SIG-M5 (cell line): ENCODE measurements at regions not wholly inside any gene's neighbourhood (a gene's known extent, or its start where the extent isn't known, plus 50 kb on each side); places are given as distances from the start of the nearest gene placed in this dataset.

Source experiments
- DNase-seq: peaks from one replicate; lab custom pipeline; 2025; lab: John Stamatoyannopoulos, UW

DNA sequence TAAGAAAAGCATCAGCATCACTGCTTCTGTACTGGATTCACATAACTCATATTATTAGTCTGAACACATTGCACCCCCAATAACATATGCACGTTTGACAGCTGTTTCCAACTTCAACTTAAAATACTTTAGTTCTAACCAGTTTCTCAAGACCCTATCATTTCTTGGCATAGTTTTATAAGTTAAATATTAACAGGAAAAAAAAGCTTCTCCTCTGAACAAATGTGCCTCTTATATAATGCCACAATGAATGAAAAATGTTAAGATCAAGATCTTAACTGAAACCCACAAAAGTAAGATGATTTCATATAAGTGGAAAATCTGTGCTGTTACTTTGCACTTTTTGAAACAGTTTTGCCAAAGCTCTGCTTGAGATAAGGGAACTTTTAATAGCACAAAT is 652.8 kb upstream of the FAM241A start:
- DNase-seq, result no peak

GRCh38 chr4:111494471-111494870 is 650.8 kb upstream of the FAM241A start:
- DNase-seq, result no peak

DNA sequence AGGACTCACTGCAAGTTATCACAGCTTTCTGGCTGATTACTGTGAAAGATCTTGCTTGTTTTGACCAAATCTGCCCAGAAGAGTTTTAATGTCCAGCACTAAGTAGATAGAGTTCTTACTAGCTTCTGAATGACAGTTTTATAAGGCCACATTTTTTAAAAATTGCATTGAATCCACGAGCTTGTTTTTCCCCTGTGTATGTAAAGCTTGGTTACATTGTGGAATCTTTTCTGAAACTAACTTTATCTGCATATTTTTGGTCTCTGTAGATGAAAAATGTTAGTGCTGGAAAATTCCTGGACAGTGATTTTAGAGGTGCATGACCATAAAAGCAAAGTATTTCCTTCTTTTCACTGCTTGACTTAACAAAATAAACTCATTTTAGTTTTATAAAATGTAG is 650.3 kb upstream of the FAM241A start:
- no peak for DNase-seq

GRCh38 chr4:111499291-111499690 is 646.0 kb upstream of the FAM241A start:
- DNase-seq, result no peak

- DNase-seq, result no peak
Measured at GRCh38 chr4:111499706-111500105, 645.5 kb upstream of the FAM241A start.

GRCh38 chr4:111500858-111501257 is 644.4 kb upstream of the FAM241A start:
- DNase-seq, result no peak

GRCh38 chr4:111501946-111502345 is 643.3 kb upstream of the FAM241A start:
- no peak for DNase-seq

- DNase-seq, result no peak
Measured at GRCh38 chr4:111502626-111503025, 642.6 kb upstream of the FAM241A start.

- DNase-seq, result no peak
Measured at GRCh38 chr4:111506706-111507105, 638.5 kb upstream of the FAM241A start.

DNA sequence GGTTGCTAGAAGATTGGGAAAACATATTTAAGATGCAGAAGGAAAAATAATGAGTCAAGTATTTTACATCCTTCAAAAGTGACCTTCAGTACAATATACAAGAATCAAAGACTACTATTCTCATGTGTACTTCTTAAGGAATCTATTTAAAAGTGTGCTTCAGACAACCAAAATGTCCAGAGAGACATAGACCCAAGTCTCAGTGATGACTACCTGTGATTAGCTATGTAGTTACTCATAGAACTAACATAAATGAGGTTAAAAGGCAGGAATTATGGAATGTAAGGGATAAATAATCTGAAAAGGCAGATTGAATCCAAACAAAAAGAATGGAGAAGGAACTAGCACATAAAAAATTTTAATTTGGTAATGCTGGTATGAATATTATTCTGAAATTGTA is 634.7 kb upstream of the FAM241A start:
- DNase-seq, result no peak

- no peak for DNase-seq
Measured at GRCh38 chr4:111512081-111512783, 633.0 kb upstream of the FAM241A start.

GRCh38 chr4:111519683-111520082 is 625.6 kb upstream of the FAM241A start:
- no peak for DNase-seq

DNA sequence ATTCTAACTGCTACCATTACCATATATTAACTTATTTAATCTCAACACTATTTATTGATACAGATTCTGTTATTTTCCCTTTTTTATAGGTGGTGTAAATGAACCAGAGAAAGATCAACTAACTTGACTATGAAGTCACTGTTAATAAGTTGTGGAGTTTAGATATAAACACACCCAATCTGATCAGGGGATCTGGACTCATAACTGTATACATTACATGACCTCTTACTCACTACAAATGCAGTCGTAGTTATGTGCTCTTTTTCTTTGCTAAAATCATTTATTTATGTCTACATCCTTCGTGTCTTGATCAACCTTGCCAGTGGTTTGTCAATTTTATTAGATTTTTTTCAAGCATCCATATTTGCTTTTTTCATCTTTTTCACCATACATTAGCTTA is 614.8 kb upstream of the FAM241A start:
- no peak for DNase-seq

DNA sequence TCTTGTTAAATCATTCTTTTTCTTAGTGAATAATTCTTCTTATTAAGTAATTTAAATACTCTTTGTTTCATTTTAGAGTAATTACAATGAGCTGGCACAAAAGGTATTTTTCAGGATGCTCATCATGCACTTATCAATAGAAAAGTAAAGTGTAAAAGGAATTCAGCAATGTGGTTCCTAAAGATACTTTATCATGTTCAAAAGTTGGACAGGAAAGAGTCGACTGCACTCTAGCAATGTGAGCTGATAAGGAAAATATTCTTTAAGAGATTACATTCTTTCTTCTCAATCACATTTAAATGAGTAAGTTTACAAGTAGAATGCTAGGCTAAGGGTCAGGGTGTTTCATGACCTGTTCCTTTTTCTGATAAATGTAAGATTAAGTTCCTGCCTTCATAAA is 609.5 kb upstream of the FAM241A start:
- no peak for DNase-seq

- no peak for DNase-seq
Measured at GRCh38 chr4:111537165-111537564, 608.1 kb upstream of the FAM241A start.

GRCh38 chr4:111537871-111538270 is 607.4 kb upstream of the FAM241A start:
- no peak for DNase-seq

DNA sequence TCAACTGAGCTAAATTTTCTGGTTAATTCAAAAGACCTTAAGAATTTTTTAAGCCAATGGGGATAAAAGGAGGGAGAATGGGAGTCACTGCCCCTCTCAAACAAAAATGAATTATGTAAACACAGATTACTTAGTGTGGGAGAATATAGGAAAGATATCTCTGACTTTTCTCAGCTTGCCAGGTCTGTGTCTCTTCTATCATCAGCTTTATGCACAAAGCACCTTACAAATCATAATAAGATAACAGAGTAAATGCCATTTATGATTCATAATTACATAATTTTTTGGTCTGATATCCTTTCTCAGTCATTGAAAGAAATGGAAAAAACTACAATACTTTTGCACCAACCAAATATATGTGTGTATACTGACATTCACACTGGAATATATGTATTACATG is 604.6 kb upstream of the FAM241A start:
- DNase-seq, result no peak

DNA sequence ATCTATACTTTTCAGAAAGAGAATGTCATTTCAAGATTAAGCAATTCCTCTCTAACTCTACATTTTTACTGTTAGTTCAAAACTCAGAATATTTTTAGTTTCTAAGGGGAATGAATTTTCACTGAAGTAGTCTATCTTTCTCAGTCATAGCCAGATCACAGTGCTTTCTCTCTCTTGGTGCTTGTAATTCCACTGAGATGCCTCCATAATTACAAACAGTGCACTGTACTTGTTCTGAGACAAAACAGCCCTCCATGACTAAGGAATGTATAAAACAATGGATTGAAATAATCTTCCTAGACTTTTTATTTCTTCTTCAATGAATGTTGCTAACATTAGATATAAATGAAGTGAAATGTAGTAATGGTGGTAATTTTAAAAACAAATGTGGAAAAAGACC is 603.2 kb upstream of the FAM241A start:
- no peak for DNase-seq

DNA sequence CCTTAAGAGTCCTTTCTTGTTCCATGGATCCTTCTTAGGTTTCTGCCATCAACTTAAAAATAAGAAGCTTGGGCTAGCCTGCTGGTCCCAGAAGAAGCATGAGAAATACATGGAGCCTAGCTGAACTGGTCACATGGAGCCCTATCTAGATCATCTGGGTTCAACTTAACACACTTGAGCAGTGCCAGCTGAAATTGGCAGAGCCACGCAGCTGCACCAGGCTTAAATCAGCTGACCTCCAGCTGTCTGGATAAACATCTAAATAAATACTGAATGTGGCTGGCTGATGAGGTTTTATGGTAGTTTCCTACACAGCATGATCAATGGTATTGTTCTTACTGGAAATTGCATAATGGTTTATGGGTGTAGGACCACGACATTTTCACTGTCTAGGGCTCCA is 598.4 kb upstream of the FAM241A start:
- DNase-seq, result no peak

DNA sequence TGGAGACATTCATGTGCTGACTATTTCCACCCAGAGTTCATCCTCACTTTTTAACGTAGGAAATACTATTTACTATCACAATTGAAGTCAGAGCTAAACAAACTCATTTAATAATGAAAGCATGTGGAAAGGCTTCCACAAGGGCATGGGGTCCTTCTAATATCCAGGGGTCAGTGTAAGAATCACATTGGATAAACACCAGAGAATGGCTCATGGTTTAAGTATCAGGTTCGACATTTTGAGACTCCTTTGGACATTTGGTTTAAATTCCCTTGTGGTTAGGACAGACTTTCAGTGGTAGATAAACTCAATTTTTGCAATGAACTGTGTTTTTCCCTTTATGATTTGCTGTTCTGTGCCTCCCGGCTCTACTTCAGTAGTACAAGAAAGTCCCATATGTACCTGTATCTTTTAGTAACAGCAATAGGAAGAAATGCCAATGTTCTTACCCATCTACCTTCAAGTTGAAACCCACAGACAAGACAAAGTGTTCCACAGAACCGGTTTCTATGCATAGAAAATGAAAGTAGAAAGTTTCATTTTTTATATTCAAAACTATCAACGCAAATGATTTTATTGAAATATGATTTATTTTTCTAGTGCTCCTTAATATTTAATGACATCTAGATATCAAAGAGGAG is 589.0 kb upstream of the FAM241A start:
- DNase-seq, result no peak

DNA sequence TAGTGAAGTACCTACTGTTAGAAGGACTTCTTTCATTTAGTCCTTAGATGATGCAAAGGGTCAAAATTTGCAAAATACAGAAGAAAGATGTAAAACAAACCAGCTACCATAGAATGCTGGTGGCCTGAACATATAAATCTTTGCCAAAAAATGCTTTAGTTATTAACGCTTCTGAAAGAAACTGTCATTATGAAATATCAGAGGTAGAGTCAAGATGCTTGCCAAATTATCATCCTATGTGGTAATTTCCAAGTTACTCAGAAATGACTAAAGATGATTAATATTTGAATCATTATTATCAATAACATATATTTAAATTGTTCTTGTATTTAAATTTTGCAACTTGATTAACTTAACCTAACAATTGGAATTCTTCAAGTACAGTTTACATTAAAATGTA is 588.4 kb upstream of the FAM241A start:
- DNase-seq, result no peak

DNA sequence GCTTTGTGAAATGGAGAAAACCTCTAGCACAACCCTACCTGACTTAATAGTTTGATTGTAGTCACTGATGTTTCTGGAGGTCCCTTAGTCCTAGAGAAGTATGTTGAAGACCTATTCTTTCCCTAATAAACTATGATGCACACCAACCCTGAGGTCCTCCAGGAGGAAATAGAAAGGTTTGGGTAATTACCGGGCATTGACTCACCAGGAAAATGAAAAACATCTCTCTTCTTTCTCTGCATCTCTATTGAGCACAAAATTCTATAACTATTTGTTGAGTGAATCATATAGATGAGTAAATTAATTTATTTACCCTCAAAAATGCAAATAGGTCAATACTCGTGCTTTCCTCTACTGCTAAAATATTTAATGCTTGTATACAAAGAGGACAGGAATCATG is 582.4 kb upstream of the FAM241A start:
- DNase-seq, result no peak

GRCh38 chr4:111572470-111572869 is 572.8 kb upstream of the FAM241A start:
- no peak for DNase-seq

DNA sequence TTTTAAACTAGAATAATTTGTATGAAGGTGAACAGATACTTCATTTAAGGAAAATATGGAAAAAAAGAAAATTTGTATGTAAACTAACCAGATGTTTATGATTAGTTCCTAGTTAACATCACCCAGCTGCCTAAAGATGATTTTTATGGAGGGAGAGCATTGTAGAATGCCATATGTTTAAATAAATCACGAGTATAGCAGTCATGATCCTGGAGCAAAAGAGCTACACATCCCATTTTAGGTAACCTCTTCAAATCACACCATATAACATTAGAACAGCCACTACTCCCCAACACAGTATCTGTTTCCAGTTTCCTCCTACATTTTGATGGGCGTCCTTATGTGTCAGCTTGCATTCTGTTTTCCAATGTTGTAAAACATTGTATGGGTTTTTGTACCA is 571.9 kb upstream of the FAM241A start:
- DNase-seq, result no peak
